WTC11 (cell line): ENCODE measurements at regions not wholly inside any gene's neighbourhood (a gene's known extent, or its start where the extent isn't known, plus 50 kb on each side); places are given as distances from the start of the nearest gene placed in this dataset.

ENCODE experiments used
- ATAC-seq: fragments of 200-7000 bp; cut with Tn5 transposase; 2 replicates; pipeline ENCODE4 v1.10.0; 2021; ENCODE audit warnings: mild to moderate bottlenecking, moderate library complexity
- CTCF ChIA-PET: fragments of 300-600 bp; sonication (Branson Sonifier 250); formaldehyde crosslinking; loops from one replicate; lab custom pipeline; 2021; ENCODE audit warnings: antibody characterized with exemption; lab: Charles Lee
- POLR2A ChIA-PET: fragments of 350-600 bp; sonication (Branson Sonifier 250); formaldehyde crosslinking; loops from one replicate; lab custom pipeline; 2021; ENCODE audit warnings: antibody characterized with exemption; lab: Charles Lee
- DNase-seq: peaks from one replicate; pipeline ENCODE4 v3.0.0; 2021; ENCODE audit warnings: low spot score
- H3K27ac Mint-ChIP-seq: 2 replicates; pipeline ENCODE4 v1.8.0; 2021; ENCODE audit warnings: mixed read lengths
- H3K27me3 Mint-ChIP-seq: 2 replicates; pipeline ENCODE4 v1.8.0; 2021; ENCODE audit warnings: low read depth, mild to moderate bottlenecking, moderate library complexity, mixed read lengths
- H3K36me3 Mint-ChIP-seq: 2 replicates; pipeline ENCODE4 v1.8.0; 2021; ENCODE audit warnings: mixed read lengths
- H3K4me1 Mint-ChIP-seq: 2 replicates; pipeline ENCODE4 v1.8.0; 2022; ENCODE audit warnings: mixed read lengths
- H3K4me3 Mint-ChIP-seq: 2 replicates; pipeline ENCODE4 v1.8.0; 2021; ENCODE audit warnings: mild to moderate bottlenecking, moderate library complexity, mixed read lengths
- H3K9me3 Mint-ChIP-seq: 2 replicates; pipeline ENCODE4 v1.8.0; 2021; ENCODE audit warnings: mixed read lengths
- FOXJ3 ChIP-seq: sonication (generic); formaldehyde crosslinking; IDR thresholded peaks from 2 replicates; pipeline ENCODE4 v1.9.0; 2021; ENCODE audit warnings: missing genetic modification reagents, mild to moderate bottlenecking, borderline replicate concordance
- GTF2I ChIP-seq: fragments of 250-450 bp; sonication (Bioruptor Pico); conservative IDR thresholded peaks from 2 replicates; pipeline ENCODE4 v1.4.0; 2021; ENCODE audit warnings: mild to moderate bottlenecking
- KAT7 ChIP-seq: sonication (generic); formaldehyde crosslinking; IDR thresholded peaks from 2 replicates; pipeline ENCODE4 v1.8.1; 2023; ENCODE audit warnings: missing genetic modification reagents, mild to moderate bottlenecking, borderline replicate concordance
- MYBL2 ChIP-seq: sonication (generic); formaldehyde crosslinking; IDR thresholded peaks from 2 replicates; pipeline ENCODE4 v1.8.1; 2023; ENCODE audit warnings: mild to moderate bottlenecking, moderate library complexity, missing genetic modification reagents
- SOX15 ChIP-seq: fragments of 250-450 bp; sonication (Bioruptor Pico); IDR thresholded peaks from 2 replicates; pipeline ENCODE4 v1.9.0; 2021; ENCODE audit warnings: mild to moderate bottlenecking
- TF ChIP-seq, protein P1 (sequence below): sonication (generic); formaldehyde crosslinking; conservative IDR thresholded peaks from 2 replicates; pipeline ENCODE4 v1.8.1; 2023; ENCODE audit warnings: mild to moderate bottlenecking, low read depth, missing genetic modification reagents, moderate library complexity
- TF ChIP-seq, protein P2 (sequence below): sonication (generic); formaldehyde crosslinking; IDR thresholded peaks from 2 replicates; pipeline ENCODE4 v1.8.1; 2022; ENCODE audit warnings: low read depth, missing genetic modification reagents, borderline replicate concordance
- TF ChIP-seq, protein P3 (sequence below): sonication (generic); formaldehyde crosslinking; IDR thresholded peaks from 2 replicates; pipeline ENCODE4 v1.8.1; 2023; ENCODE audit warnings: mild to moderate bottlenecking, missing genetic modification reagents, moderate library complexity
- TF ChIP-seq, protein P4 (sequence below): fragments of 250-450 bp; sonication (Bioruptor Pico); IDR thresholded peaks from 2 replicates; pipeline ENCODE4 v2.1.2; 2022; ENCODE audit warnings: mild to moderate bottlenecking, moderate library complexity
- TF ChIP-seq, protein P5 (sequence below): fragments of 250-450 bp; sonication (Bioruptor Pico); IDR thresholded peaks from 2 replicates; pipeline ENCODE4 v1.9.0; 2021; ENCODE audit warnings: mild to moderate bottlenecking
- TF ChIP-seq, protein P6 (sequence below): sonication (generic); formaldehyde crosslinking; IDR thresholded peaks from 2 replicates; pipeline ENCODE4 v1.8.0; 2022; ENCODE audit warnings: mild to moderate bottlenecking, missing genetic modification reagents
- TF ChIP-seq, protein P7 (sequence below): fragments of 250-450 bp; sonication (Bioruptor Pico); IDR thresholded peaks from 2 replicates; pipeline ENCODE4 v1.9.0; 2021; ENCODE audit warnings: mild to moderate bottlenecking, borderline replicate concordance
- TF ChIP-seq, protein P8 (sequence below): sonication (generic); formaldehyde crosslinking; IDR thresholded peaks from 2 replicates; pipeline ENCODE4 v1.8.0; 2023; ENCODE audit warnings: missing genetic modification reagents

DNA sequence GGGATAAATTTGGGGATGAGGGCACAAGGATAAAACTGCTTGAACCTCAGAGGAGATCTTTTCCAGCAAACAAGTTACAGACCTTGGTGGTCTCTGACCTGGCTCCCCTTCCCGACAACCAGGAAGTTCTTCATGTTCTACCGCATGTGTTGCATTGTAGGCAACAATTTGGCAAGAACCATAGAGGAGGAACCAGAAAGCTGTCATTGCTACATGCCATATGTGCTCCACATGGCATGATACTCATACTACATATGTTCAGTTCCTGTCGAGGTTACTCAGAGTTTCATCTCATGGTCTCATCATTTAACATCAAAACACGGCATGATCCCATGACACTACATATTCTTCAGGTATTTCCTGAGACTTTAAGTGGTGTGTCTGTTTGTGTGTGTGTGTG is 235.9 kb downstream of the OR13H1 start:
- no peaks in the 10 kb centered on the region for H3K9me3 Mint-ChIP-seq
- no peaks in the 10 kb centered on the region for H3K27me3 Mint-ChIP-seq
- TF ChIP-seq, protein P1, sequence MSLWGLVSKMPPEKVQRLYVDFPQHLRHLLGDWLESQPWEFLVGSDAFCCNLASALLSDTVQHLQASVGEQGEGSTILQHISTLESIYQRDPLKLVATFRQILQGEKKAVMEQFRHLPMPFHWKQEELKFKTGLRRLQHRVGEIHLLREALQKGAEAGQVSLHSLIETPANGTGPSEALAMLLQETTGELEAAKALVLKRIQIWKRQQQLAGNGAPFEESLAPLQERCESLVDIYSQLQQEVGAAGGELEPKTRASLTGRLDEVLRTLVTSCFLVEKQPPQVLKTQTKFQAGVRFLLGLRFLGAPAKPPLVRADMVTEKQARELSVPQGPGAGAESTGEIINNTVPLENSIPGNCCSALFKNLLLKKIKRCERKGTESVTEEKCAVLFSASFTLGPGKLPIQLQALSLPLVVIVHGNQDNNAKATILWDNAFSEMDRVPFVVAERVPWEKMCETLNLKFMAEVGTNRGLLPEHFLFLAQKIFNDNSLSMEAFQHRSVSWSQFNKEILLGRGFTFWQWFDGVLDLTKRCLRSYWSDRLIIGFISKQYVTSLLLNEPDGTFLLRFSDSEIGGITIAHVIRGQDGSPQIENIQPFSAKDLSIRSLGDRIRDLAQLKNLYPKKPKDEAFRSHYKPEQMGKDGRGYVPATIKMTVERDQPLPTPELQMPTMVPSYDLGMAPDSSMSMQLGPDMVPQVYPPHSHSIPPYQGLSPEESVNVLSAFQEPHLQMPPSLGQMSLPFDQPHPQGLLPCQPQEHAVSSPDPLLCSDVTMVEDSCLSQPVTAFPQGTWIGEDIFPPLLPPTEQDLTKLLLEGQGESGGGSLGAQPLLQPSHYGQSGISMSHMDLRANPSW (CRISPR knock-in tag): no peak
- TF ChIP-seq, protein P2, sequence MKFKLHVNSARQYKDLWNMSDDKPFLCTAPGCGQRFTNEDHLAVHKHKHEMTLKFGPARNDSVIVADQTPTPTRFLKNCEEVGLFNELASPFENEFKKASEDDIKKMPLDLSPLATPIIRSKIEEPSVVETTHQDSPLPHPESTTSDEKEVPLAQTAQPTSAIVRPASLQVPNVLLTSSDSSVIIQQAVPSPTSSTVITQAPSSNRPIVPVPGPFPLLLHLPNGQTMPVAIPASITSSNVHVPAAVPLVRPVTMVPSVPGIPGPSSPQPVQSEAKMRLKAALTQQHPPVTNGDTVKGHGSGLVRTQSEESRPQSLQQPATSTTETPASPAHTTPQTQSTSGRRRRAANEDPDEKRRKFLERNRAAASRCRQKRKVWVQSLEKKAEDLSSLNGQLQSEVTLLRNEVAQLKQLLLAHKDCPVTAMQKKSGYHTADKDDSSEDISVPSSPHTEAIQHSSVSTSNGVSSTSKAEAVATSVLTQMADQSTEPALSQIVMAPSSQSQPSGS (CRISPR knock-in tag): no peak
- TF ChIP-seq MYBL2 (CRISPR knock-in tag): no peak
- TF ChIP-seq, protein P3, sequence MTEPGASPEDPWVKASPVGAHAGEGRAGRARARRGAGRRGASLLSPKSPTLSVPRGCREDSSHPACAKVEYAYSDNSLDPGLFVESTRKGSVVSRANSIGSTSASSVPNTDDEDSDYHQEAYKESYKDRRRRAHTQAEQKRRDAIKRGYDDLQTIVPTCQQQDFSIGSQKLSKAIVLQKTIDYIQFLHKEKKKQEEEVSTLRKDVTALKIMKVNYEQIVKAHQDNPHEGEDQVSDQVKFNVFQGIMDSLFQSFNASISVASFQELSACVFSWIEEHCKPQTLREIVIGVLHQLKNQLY: no peak
- TF ChIP-seq, protein P4, sequence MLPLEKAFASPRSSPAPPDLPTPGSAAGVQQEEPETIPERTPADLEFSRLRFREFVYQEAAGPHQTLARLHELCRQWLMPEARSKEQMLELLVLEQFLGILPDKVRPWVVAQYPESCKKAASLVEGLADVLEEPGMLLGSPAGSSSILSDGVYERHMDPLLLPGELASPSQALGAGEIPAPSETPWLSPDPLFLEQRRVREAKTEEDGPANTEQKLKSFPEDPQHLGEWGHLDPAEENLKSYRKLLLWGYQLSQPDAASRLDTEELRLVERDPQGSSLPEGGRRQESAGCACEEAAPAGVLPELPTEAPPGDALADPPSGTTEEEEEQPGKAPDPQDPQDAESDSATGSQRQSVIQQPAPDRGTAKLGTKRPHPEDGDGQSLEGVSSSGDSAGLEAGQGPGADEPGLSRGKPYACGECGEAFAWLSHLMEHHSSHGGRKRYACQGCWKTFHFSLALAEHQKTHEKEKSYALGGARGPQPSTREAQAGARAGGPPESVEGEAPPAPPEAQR (CRISPR knock-in tag): no peak
- TF ChIP-seq, protein P5, sequence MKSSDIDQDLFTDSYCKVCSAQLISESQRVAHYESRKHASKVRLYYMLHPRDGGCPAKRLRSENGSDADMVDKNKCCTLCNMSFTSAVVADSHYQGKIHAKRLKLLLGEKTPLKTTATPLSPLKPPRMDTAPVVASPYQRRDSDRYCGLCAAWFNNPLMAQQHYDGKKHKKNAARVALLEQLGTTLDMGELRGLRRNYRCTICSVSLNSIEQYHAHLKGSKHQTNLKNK: no peak
- no peak overlapping the region for H3K4me3 Mint-ChIP-seq
- ChIA-PET CTCF (no interaction called here), POLR2A (no interaction called here)
- peaks cover 72% of the 10 kb centered on the region for H3K36me3 Mint-ChIP-seq
- DNase-seq: no peak
- no peaks in the 10 kb centered on the region for H3K4me1 Mint-ChIP-seq
- H3K27ac Mint-ChIP-seq: no peak overlapping the region
- ATAC-seq: no peak

DNA sequence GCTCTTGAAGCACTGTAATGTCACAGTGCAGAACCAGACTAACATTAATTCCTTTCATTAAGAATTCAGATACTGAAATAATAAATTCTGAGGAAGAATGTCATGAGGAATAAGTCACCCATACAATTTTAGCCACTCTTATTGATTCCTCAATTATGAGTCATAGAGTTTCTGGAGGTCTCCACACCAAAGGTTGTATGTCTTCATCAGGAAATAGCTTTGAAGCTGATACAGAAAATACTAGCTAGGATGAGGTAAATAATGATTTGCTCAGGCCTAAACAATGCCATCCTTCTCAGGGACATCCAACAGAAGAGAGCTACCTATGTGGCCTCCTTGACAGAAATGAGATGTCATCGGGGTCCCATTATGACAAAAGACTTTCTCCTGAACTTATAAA is 238.8 kb downstream of the OR13H1 start:
- ATAC-seq (no peak), DNase-seq (no peak)
- no peak overlapping the region for H3K27ac Mint-ChIP-seq
- TF ChIP-seq, protein P6, sequence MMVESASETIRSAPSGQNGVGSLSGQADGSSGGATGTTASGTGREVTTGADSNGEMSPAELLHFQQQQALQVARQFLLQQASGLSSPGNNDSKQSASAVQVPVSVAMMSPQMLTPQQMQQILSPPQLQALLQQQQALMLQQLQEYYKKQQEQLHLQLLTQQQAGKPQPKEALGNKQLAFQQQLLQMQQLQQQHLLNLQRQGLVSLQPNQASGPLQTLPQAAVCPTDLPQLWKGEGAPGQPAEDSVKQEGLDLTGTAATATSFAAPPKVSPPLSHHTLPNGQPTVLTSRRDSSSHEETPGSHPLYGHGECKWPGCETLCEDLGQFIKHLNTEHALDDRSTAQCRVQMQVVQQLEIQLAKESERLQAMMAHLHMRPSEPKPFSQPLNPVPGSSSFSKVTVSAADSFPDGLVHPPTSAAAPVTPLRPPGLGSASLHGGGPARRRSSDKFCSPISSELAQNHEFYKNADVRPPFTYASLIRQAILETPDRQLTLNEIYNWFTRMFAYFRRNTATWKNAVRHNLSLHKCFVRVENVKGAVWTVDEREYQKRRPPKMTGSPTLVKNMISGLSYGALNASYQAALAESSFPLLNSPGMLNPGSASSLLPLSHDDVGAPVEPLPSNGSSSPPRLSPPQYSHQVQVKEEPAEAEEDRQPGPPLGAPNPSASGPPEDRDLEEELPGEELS (CRISPR knock-in tag): no peak
- TF ChIP-seq SOX15 (CRISPR knock-in tag) (no peak), GTF2I (CRISPR knock-in tag) (no peak), FOXJ3 (no peak), KAT7 (no peak)
- TF ChIP-seq, protein P7, sequence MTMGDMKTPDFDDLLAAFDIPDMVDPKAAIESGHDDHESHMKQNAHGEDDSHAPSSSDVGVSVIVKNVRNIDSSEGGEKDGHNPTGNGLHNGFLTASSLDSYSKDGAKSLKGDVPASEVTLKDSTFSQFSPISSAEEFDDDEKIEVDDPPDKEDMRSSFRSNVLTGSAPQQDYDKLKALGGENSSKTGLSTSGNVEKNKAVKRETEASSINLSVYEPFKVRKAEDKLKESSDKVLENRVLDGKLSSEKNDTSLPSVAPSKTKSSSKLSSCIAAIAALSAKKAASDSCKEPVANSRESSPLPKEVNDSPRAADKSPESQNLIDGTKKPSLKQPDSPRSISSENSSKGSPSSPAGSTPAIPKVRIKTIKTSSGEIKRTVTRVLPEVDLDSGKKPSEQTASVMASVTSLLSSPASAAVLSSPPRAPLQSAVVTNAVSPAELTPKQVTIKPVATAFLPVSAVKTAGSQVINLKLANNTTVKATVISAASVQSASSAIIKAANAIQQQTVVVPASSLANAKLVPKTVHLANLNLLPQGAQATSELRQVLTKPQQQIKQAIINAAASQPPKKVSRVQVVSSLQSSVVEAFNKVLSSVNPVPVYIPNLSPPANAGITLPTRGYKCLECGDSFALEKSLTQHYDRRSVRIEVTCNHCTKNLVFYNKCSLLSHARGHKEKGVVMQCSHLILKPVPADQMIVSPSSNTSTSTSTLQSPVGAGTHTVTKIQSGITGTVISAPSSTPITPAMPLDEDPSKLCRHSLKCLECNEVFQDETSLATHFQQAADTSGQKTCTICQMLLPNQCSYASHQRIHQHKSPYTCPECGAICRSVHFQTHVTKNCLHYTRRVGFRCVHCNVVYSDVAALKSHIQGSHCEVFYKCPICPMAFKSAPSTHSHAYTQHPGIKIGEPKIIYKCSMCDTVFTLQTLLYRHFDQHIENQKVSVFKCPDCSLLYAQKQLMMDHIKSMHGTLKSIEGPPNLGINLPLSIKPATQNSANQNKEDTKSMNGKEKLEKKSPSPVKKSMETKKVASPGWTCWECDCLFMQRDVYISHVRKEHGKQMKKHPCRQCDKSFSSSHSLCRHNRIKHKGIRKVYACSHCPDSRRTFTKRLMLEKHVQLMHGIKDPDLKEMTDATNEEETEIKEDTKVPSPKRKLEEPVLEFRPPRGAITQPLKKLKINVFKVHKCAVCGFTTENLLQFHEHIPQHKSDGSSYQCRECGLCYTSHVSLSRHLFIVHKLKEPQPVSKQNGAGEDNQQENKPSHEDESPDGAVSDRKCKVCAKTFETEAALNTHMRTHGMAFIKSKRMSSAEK (CRISPR knock-in tag): no peak
- TF ChIP-seq, protein P8, sequence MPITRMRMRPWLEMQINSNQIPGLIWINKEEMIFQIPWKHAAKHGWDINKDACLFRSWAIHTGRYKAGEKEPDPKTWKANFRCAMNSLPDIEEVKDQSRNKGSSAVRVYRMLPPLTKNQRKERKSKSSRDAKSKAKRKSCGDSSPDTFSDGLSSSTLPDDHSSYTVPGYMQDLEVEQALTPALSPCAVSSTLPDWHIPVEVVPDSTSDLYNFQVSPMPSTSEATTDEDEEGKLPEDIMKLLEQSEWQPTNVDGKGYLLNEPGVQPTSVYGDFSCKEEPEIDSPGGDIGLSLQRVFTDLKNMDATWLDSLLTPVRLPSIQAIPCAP (CRISPR knock-in tag): no peak
- CTCF ChIA-PET: no interaction called here
- no peaks in the 10 kb centered on the region for H3K9me3 Mint-ChIP-seq
- POLR2A ChIA-PET: no interaction called here
- no peaks in the 10 kb centered on the region for H3K27me3 Mint-ChIP-seq
- no peaks in the 10 kb centered on the region for H3K4me1 Mint-ChIP-seq
- peaks cover 69% of the 10 kb centered on the region for H3K36me3 Mint-ChIP-seq
- no peak overlapping the region for H3K4me3 Mint-ChIP-seq
